ENCODE measurements at regions not wholly inside any gene's neighbourhood (a gene's known extent, or its start where the extent isn't known, plus 50 kb on each side); places are given as distances from the start of the nearest gene placed in this dataset.

- Histone ChIP-seq H3K4me3 (ENCODE audit: low read depth in 1 of 2, low read length in 2 of 2) (no peak overlapping the region), H3K27ac (ENCODE audit: low read depth, low read length) (no peak overlapping the region), H3K9me3 (ENCODE audit: low read length) (no peaks in the 10 kb centered on the region), H3K27me3 (ENCODE audit: control insufficient read depth in 1 of 2, insufficient read depth in 2 of 2, low read length in 2 of 2) (no peaks in the 10 kb centered on the region), H3K9ac (ENCODE audit: low read length) (no peak overlapping the region), H3K36me3 (ENCODE audit: insufficient read depth, low read length) (no peaks in the 10 kb centered on the region), H3K4me1 (ENCODE audit: insufficient read depth, low read length) (no peaks in the 10 kb centered on the region)
Measured at GRCh38 chr11:122036493-122036892, 79.5 kb downstream of the BLID start.

GRCh38 chr11:122036018-122036417 is 80.0 kb downstream of the BLID start:
- no peaks in the 10 kb centered on the region for H3K4me1 ChIP-seq (ENCODE audit: insufficient read depth, low read length)
- H3K27ac ChIP-seq (ENCODE audit: low read depth, low read length), result no peak overlapping the region
- H3K36me3 ChIP-seq (ENCODE audit: insufficient read depth, low read length), result no peaks in the 10 kb centered on the region
- H3K9me3 ChIP-seq (ENCODE audit: low read length), result no peaks in the 10 kb centered on the region
- H3K9ac ChIP-seq (ENCODE audit: low read length), result no peak overlapping the region
- no peaks in the 10 kb centered on the region for H3K27me3 ChIP-seq (ENCODE audit: control insufficient read depth in 1 of 2, insufficient read depth in 2 of 2, low read length in 2 of 2)
- no peak overlapping the region for H3K4me3 ChIP-seq (ENCODE audit: low read depth in 1 of 2, low read length in 2 of 2)

DNA sequence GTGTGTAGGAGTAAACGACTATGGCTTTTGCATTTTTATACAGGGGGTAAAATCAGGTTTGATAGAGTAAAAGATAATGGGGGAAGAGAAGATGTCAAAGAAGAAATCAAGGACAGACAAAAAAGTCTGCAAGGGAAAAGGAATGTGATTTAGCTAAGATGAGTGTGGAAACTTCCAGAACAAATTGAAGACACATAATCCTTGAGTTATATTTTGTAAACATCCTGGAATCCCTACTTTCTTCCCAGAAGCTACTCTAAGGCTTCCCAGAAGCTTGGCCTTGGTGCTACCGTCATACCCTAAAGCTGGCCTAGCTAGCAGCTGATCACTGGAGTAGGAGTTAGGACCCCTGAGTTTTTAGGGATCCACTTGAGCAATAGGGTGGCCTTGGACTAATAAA is 82.4 kb downstream of the BLID start:
- H3K27me3 ChIP-seq (ENCODE audit: control insufficient read depth in 1 of 2, insufficient read depth in 2 of 2, low read length in 2 of 2), result no peaks in the 10 kb centered on the region
- H3K9me3 ChIP-seq (ENCODE audit: low read length), result no peaks in the 10 kb centered on the region
- H3K4me1 ChIP-seq (ENCODE audit: insufficient read depth, low read length), result no peaks in the 10 kb centered on the region
- H3K4me3 ChIP-seq (ENCODE audit: low read depth in 1 of 2, low read length in 2 of 2), result no peak overlapping the region
- H3K27ac ChIP-seq (ENCODE audit: low read depth, low read length), result no peak overlapping the region
- no peaks in the 10 kb centered on the region for H3K36me3 ChIP-seq (ENCODE audit: insufficient read depth, low read length)
- H3K9ac ChIP-seq (ENCODE audit: low read length), result no peak overlapping the region

- Histone ChIP-seq H3K27ac (ENCODE audit: low read depth, low read length) (no peak overlapping the region), H3K9me3 (ENCODE audit: low read length) (no peaks in the 10 kb centered on the region), H3K36me3 (ENCODE audit: insufficient read depth, low read length) (no peaks in the 10 kb centered on the region), H3K27me3 (ENCODE audit: control insufficient read depth in 1 of 2, insufficient read depth in 2 of 2, low read length in 2 of 2) (no peaks in the 10 kb centered on the region), H3K9ac (ENCODE audit: low read length) (no peak overlapping the region), H3K4me1 (ENCODE audit: insufficient read depth, low read length) (no peaks in the 10 kb centered on the region), H3K4me3 (ENCODE audit: low read depth in 1 of 2, low read length in 2 of 2) (no peak overlapping the region)
Measured at GRCh38 chr11:122033193-122033592, 82.8 kb downstream of the BLID start.

DNA sequence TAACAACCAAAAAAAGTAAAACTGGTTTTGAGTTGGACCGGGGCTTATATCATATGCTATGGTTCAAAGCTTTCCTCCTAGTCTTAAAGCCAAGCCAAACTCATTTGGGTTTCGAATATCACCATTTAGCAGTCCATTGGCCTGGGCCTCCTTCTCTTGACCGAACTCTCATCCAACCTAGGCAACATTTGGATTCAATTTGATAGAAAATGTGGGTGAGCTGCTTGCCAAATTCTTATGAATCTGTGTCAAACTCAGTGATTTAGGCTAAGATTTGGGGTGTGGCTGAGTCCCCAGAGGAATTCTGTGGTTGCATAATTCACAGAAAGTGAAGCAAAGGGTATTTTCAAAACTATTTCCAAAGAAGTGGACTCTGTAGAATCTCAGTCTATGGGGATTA is 83.7 kb downstream of the BLID start:
- Histone ChIP-seq H3K27me3 (ENCODE audit: control insufficient read depth in 1 of 2, insufficient read depth in 2 of 2, low read length in 2 of 2) (no peaks in the 10 kb centered on the region), H3K36me3 (ENCODE audit: insufficient read depth, low read length) (no peaks in the 10 kb centered on the region), H3K4me1 (ENCODE audit: insufficient read depth, low read length) (no peaks in the 10 kb centered on the region), H3K27ac (ENCODE audit: low read depth, low read length) (no peak overlapping the region), H3K9ac (ENCODE audit: low read length) (no peak overlapping the region), H3K4me3 (ENCODE audit: low read depth in 1 of 2, low read length in 2 of 2) (no peak overlapping the region), H3K9me3 (ENCODE audit: low read length) (no peaks in the 10 kb centered on the region)

GRCh38 chr11:122031813-122032212 is 84.2 kb downstream of the BLID start:
- no peak overlapping the region for H3K27ac ChIP-seq (ENCODE audit: low read depth, low read length)
- no peaks in the 10 kb centered on the region for H3K27me3 ChIP-seq (ENCODE audit: control insufficient read depth in 1 of 2, insufficient read depth in 2 of 2, low read length in 2 of 2)
- no peak overlapping the region for H3K4me3 ChIP-seq (ENCODE audit: low read depth in 1 of 2, low read length in 2 of 2)
- H3K36me3 ChIP-seq (ENCODE audit: insufficient read depth, low read length), result no peaks in the 10 kb centered on the region
- no peak overlapping the region for H3K9ac ChIP-seq (ENCODE audit: low read length)
- H3K4me1 ChIP-seq (ENCODE audit: insufficient read depth, low read length), result no peaks in the 10 kb centered on the region
- H3K9me3 ChIP-seq (ENCODE audit: low read length), result no peaks in the 10 kb centered on the region

GRCh38 chr11:122030286-122030685 is 85.7 kb downstream of the BLID start:
- no peak overlapping the region for H3K9ac ChIP-seq (ENCODE audit: low read length)
- no peak overlapping the region for H3K27ac ChIP-seq (ENCODE audit: low read depth, low read length)
- no peaks in the 10 kb centered on the region for H3K4me1 ChIP-seq (ENCODE audit: insufficient read depth, low read length)
- H3K9me3 ChIP-seq (ENCODE audit: low read length), result no peaks in the 10 kb centered on the region
- no peak overlapping the region for H3K4me3 ChIP-seq (ENCODE audit: low read depth in 1 of 2, low read length in 2 of 2)
- no peaks in the 10 kb centered on the region for H3K27me3 ChIP-seq (ENCODE audit: control insufficient read depth in 1 of 2, insufficient read depth in 2 of 2, low read length in 2 of 2)
- no peaks in the 10 kb centered on the region for H3K36me3 ChIP-seq (ENCODE audit: insufficient read depth, low read length)

GRCh38 chr11:122028545-122028944 is 87.5 kb downstream of the BLID start:
- Histone ChIP-seq H3K27me3 (ENCODE audit: control insufficient read depth in 1 of 2, insufficient read depth in 2 of 2, low read length in 2 of 2) (no peaks in the 10 kb centered on the region), H3K9me3 (ENCODE audit: low read length) (no peaks in the 10 kb centered on the region), H3K4me1 (ENCODE audit: insufficient read depth, low read length) (no peaks in the 10 kb centered on the region), H3K36me3 (ENCODE audit: insufficient read depth, low read length) (no peaks in the 10 kb centered on the region), H3K27ac (ENCODE audit: low read depth, low read length) (no peak overlapping the region), H3K4me3 (ENCODE audit: low read depth in 1 of 2, low read length in 2 of 2) (no peak overlapping the region), H3K9ac (ENCODE audit: low read length) (no peak overlapping the region)

GRCh38 chr11:122028036-122028435 is 88.0 kb downstream of the BLID start:
- no peaks in the 10 kb centered on the region for H3K4me1 ChIP-seq (ENCODE audit: insufficient read depth, low read length)
- H3K4me3 ChIP-seq (ENCODE audit: low read depth in 1 of 2, low read length in 2 of 2), result no peak overlapping the region
- H3K9me3 ChIP-seq (ENCODE audit: low read length), result no peaks in the 10 kb centered on the region
- no peak overlapping the region for H3K27ac ChIP-seq (ENCODE audit: low read depth, low read length)
- no peaks in the 10 kb centered on the region for H3K36me3 ChIP-seq (ENCODE audit: insufficient read depth, low read length)
- H3K27me3 ChIP-seq (ENCODE audit: control insufficient read depth in 1 of 2, insufficient read depth in 2 of 2, low read length in 2 of 2), result no peaks in the 10 kb centered on the region
- no peak overlapping the region for H3K9ac ChIP-seq (ENCODE audit: low read length)

DNA sequence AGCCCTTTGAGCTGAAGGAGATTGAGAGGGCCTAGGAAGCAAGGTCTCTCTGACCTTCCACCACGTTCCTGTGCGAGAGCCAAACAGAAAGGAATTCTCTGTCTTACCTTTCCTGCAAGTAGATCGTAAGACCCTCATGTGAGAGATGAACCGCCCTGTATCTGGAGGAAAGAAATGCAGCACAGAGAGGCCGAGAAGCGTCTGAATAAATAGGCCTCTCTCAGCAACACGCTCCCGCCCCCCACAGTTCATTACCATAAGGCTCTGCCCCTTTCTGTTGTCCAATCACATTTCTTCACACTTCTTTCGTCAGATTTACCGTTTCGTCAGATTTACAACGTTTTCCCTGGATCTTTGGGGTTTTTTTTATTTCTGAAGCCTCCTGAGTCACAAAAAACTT is 90.3 kb downstream of the BLID start:
- Histone ChIP-seq H3K36me3 (ENCODE audit: insufficient read depth, low read length) (no peaks in the 10 kb centered on the region), H3K9me3 (ENCODE audit: low read length) (no peaks in the 10 kb centered on the region), H3K9ac (ENCODE audit: low read length) (no peak overlapping the region), H3K4me3 (ENCODE audit: low read depth in 1 of 2, low read length in 2 of 2) (no peak overlapping the region), H3K27me3 (ENCODE audit: control insufficient read depth in 1 of 2, insufficient read depth in 2 of 2, low read length in 2 of 2) (no peaks in the 10 kb centered on the region), H3K27ac (ENCODE audit: low read depth, low read length) (no peak overlapping the region), H3K4me1 (ENCODE audit: insufficient read depth, low read length) (no peaks in the 10 kb centered on the region)

DNA sequence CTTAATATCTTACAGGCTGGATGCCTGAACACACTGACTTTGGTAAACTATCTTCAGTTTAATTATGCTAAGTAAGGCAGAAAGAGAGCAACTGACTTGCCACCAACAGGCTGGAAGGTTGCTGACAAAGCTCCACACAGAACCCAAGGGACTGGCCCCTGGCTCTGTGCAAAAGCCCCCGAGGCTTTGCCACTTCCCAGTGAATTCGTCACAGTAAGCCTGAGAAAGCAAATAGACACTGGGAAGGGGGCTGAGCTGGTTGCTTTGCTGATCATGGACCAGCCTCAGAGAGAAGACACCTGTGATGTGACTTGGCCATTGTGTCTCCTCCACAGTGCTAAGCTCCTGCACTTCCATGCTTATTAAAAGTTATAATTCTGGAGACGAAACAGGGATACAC is 91.7 kb downstream of the BLID start:
- no peak overlapping the region for H3K4me3 ChIP-seq (ENCODE audit: low read depth in 1 of 2, low read length in 2 of 2)
- no peaks in the 10 kb centered on the region for H3K36me3 ChIP-seq (ENCODE audit: insufficient read depth, low read length)
- H3K27ac ChIP-seq (ENCODE audit: low read depth, low read length), result no peak overlapping the region
- H3K4me1 ChIP-seq (ENCODE audit: insufficient read depth, low read length), result no peaks in the 10 kb centered on the region
- H3K9me3 ChIP-seq (ENCODE audit: low read length), result no peaks in the 10 kb centered on the region
- H3K27me3 ChIP-seq (ENCODE audit: control insufficient read depth in 1 of 2, insufficient read depth in 2 of 2, low read length in 2 of 2), result no peaks in the 10 kb centered on the region
- H3K9ac ChIP-seq (ENCODE audit: low read length), result no peak overlapping the region

- Histone ChIP-seq H3K27ac (ENCODE audit: low read depth, low read length) (no peak overlapping the region), H3K27me3 (ENCODE audit: control insufficient read depth in 1 of 2, insufficient read depth in 2 of 2, low read length in 2 of 2) (no peaks in the 10 kb centered on the region), H3K9ac (ENCODE audit: low read length) (no peak overlapping the region), H3K4me3 (ENCODE audit: low read depth in 1 of 2, low read length in 2 of 2) (no peak overlapping the region), H3K9me3 (ENCODE audit: low read length) (no peaks in the 10 kb centered on the region), H3K4me1 (ENCODE audit: insufficient read depth, low read length) (no peaks in the 10 kb centered on the region), H3K36me3 (ENCODE audit: insufficient read depth, low read length) (no peaks in the 10 kb centered on the region)
Measured at GRCh38 chr11:122023614-122024250, 92.3 kb downstream of the BLID start.

All from muscle layer of colon (tissue), 2 donors.